ENCODE measurements at regions not wholly inside any gene's neighbourhood (a gene's known extent, or its start where the extent isn't known, plus 50 kb on each side); places are given as distances from the start of the nearest gene placed in this dataset.

DNA sequence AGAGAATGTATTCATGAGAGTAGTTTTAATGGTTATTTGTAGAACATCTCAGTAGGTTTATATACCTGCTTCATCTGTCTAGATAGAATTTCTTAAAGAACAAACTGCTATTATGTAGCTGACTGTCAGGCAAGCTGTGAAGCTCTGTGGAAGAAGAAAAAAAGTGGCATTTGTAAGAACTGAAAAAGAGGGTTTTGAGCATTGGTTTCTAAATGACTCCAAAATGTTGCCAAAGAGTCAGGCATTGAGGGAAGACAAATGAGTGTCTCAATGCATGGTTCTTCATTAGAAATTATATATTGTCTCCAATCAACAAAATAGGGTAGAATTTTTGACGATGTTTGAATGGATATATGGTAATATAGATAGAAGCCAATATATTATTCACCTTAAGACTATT, 1276.1 kb downstream of the KCNT2 start (continued):
- TF ChIP-seq ZSCAN29 (IDR thresholded peaks at IDR 0.05) (no peak), YBX1 (IDR thresholded peaks at IDR 0.05) (no peak), CBX3 (IDR thresholded peaks at IDR 0.05; ENCODE audit: borderline replicate concordance, low read depth) (no peak)

DNA sequence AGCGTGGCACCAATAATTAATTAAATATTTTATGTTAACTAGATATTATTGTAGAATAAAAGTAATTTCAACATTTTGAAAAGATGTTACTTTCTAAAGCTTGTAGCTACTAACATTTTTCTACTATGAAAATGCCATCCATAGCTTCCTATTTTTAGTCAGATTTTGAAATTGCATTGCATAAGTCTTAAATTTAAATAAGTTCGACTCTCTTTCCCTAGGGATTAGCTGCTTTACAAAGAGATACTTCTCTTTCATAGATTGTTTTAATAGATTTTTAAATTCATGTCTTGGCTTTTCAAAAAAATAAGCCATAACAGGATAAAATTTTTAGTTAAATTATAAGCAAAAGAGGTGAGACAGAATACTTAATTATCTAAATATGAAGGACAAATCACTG, 1279.6 kb downstream of the KCNT2 start:
- H3K79me2 ChIP-seq (ENCODE audit: control insufficient read depth, insufficient read depth, low read length): no peaks in the 10 kb centered on the region
- in situ Hi-C loops (cut with MboI): no loop called here
- ChIA-PET POLR2A (no interaction called here), RAD21 (ENCODE audit: unreplicated experiment) (no interaction called here), SMC1A (ENCODE audit: uncharacterized antibody, unreplicated experiment) (no interaction called here), CTCF (no interaction called here)
- no peak overlapping the region for H3K4me2 ChIP-seq (ENCODE audit: control insufficient read depth, insufficient read depth)
- no peaks in the 10 kb centered on the region for H3K36me3 ChIP-seq (ENCODE audit: control insufficient read depth in 2 of 2, insufficient read depth in 2 of 2, low read length in 1 of 2)
- no peak for ATAC-seq
- H3K27ac ChIP-seq (ENCODE audit: control insufficient read depth, insufficient read depth): no peak overlapping the region
- no TSS peak for BruUV-seq (replicated peaks)
- H3K4me3 ChIP-seq: no peak overlapping the region
- H4K20me1 ChIP-seq (ENCODE audit: control insufficient read depth, insufficient read depth): no peaks in the 10 kb centered on the region
- WGBS (ENCODE audit: insufficient coverage, insufficient replicate concordance, low lambda C conversion rate, missing lambda C conversion rate): 0% methylated on average over 2 of the region's 2 CpGs
- no peak for TF ChIP-seq IRF4 (IDR thresholded peaks at IDR 0.05; ENCODE audit: low read depth, low read length)
- TF ChIP-seq NR2C1 (IDR thresholded peaks at IDR 0.05): no peak
- TF ChIP-seq NFIC (IDR thresholded peaks at IDR 0.05; ENCODE audit: low read depth, low read length): no peak
- TF ChIP-seq CHD4 (IDR thresholded peaks at IDR 0.05): no peak
- TF ChIP-seq, protein P1, sequence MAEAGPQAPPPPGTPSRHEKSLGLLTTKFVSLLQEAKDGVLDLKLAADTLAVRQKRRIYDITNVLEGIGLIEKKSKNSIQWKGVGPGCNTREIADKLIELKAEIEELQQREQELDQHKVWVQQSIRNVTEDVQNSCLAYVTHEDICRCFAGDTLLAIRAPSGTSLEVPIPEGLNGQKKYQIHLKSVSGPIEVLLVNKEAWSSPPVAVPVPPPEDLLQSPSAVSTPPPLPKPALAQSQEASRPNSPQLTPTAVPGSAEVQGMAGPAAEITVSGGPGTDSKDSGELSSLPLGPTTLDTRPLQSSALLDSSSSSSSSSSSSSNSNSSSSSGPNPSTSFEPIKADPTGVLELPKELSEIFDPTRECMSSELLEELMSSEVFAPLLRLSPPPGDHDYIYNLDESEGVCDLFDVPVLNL (IDR thresholded peaks at IDR 0.05; ENCODE audit: low read depth, low read length): no peak
- no peak for TF ChIP-seq JUND (IDR thresholded peaks at IDR 0.05; ENCODE audit: low read depth, low read length)
- no peak for TF ChIP-seq RAD21 (IDR thresholded peaks at IDR 0.05; ENCODE audit: insufficient read depth, low read depth, low read length)
- no peak for TF ChIP-seq ZBED1 (IDR thresholded peaks at IDR 0.05; ENCODE audit: borderline replicate concordance)
- no peak for TF ChIP-seq CREM (IDR thresholded peaks at IDR 0.05; ENCODE audit: low read depth)
- TF ChIP-seq, protein P2, sequence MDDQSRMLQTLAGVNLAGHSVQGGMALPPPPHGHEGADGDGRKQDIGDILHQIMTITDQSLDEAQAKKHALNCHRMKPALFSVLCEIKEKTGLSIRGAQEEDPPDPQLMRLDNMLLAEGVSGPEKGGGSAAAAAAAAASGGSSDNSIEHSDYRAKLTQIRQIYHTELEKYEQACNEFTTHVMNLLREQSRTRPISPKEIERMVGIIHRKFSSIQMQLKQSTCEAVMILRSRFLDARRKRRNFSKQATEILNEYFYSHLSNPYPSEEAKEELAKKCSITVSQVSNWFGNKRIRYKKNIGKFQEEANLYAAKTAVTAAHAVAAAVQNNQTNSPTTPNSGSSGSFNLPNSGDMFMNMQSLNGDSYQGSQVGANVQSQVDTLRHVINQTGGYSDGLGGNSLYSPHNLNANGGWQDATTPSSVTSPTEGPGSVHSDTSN (IDR thresholded peaks at IDR 0.05; ENCODE audit: insufficient replicate concordance, low read depth, low read length): no peak
- TF ChIP-seq, protein P3, sequence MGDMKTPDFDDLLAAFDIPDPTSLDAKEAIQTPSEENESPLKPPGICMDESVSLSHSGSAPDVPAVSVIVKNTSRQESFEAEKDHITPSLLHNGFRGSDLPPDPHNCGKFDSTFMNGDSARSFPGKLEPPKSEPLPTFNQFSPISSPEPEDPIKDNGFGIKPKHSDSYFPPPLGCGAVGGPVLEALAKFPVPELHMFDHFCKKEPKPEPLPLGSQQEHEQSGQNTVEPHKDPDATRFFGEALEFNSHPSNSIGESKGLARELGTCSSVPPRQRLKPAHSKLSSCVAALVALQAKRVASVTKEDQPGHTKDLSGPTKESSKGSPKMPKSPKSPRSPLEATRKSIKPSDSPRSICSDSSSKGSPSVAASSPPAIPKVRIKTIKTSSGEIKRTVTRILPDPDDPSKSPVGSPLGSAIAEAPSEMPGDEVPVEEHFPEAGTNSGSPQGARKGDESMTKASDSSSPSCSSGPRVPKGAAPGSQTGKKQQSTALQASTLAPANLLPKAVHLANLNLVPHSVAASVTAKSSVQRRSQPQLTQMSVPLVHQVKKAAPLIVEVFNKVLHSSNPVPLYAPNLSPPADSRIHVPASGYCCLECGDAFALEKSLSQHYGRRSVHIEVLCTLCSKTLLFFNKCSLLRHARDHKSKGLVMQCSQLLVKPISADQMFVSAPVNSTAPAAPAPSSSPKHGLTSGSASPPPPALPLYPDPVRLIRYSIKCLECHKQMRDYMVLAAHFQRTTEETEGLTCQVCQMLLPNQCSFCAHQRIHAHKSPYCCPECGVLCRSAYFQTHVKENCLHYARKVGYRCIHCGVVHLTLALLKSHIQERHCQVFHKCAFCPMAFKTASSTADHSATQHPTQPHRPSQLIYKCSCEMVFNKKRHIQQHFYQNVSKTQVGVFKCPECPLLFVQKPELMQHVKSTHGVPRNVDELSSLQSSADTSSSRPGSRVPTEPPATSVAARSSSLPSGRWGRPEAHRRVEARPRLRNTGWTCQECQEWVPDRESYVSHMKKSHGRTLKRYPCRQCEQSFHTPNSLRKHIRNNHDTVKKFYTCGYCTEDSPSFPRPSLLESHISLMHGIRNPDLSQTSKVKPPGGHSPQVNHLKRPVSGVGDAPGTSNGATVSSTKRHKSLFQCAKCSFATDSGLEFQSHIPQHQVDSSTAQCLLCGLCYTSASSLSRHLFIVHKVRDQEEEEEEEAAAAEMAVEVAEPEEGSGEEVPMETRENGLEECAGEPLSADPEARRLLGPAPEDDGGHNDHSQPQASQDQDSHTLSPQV (IDR thresholded peaks at IDR 0.05): no peak
- TF ChIP-seq SUZ12 (IDR thresholded peaks at IDR 0.05; ENCODE audit: unreplicated experiment): no peak
- TF ChIP-seq MEF2A (IDR thresholded peaks at IDR 0.05; ENCODE audit: insufficient read depth, low read depth, low read length): no peak
- TF ChIP-seq RAD51 (IDR thresholded peaks at IDR 0.05): no peak
- TF ChIP-seq ZNF274 (IDR thresholded peaks at IDR 0.05; ENCODE audit: insufficient read depth, insufficient read length): no peak
- TF ChIP-seq RUNX3 (IDR thresholded peaks at IDR 0.05; ENCODE audit: low read length): no peak
- TF ChIP-seq BRCA1 (IDR thresholded peaks at IDR 0.05; ENCODE audit: low read depth, low read length): no peak
- TF ChIP-seq HDGF (IDR thresholded peaks at IDR 0.05): no peak
- H3K9ac ChIP-seq (ENCODE audit: control insufficient read depth, insufficient read depth, low read length): no peak overlapping the region
- H3K27me3 ChIP-seq (replicated peaks in 1 of 2; ENCODE audit: control insufficient read depth in 2 of 2, insufficient read depth in 2 of 2, low read length in 1 of 2): no peaks in the 10 kb centered on the region
- H3K9me3 ChIP-seq (replicated peaks; ENCODE audit: control insufficient read depth, insufficient read depth, low read length): no peaks in the 10 kb centered on the region
- DNase-seq (ENCODE audit: low read depth, low spot score): no peak
- FAIRE-seq: no peak
- H3K4me1 ChIP-seq (ENCODE audit: control insufficient read depth, insufficient read depth, low read length): no peaks in the 10 kb centered on the region
- no peak overlapping the region for H2AFZ ChIP-seq (ENCODE audit: control insufficient read depth, low read depth, low read length)
- intact Hi-C loops (cut with micrococcal nuclease; ENCODE audit: unreplicated experiment): no loop called here
